ENCODE measurements at regions not wholly inside any gene's neighbourhood (a gene's known extent, or its start where the extent isn't known, plus 50 kb on each side); places are given as distances from the start of the nearest gene placed in this dataset.
"Not testable (repeated sequence)": the region's sequence is repeated elsewhere in the genome, so short reads cannot be mapped to it uniquely, and the experiment has no call there.

DNA sequence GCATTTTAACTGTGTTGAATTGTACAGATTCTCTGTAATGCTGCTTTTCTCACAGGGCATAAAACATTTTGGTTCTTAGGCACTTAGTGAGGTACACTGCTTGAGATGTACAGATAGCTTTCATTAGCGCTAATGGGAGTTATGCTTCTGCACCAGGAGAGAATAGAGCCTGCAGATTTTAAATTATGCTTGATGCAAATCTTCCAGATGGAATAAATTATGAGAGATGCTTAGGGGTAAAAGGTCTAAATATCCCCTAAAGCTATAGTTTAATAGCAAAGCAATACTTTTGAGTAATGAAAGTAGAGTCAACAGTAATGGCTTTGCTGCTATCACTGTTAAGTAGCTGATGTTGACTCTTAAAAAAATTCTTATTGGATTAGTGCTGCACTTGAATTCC is 248.9 kb downstream of the S1PR1 start:
- no peak for DNase-seq

DNA sequence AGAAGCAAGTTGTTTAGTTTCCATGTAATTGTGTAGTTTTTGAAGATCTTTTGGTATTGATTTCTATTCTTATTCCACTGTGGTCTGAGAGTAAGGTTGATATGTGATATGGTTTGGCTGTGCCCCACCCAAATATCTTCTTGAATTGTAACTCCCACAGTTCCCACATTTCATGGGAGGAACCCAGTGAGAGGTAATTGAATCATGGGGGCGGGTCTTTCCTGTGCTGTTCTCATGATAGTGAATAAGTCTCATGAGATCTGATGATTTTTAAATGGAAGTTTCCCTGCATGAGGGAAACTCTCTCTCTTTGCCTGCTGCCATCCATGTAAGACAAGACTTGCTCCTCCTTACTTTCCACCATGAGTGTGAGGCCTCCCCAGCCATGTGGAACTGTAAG is 255.3 kb downstream of the S1PR1 start:
- not testable (repeated sequence) for DNase-seq

- DNase-seq = not testable (repeated sequence)
Observed at GRCh38 chr1:101493920-101494319, 257.1 kb downstream of the S1PR1 start.

GRCh38 chr1:101496109-101496508 is 259.3 kb downstream of the S1PR1 start:
- DNase-seq = no peak

DNA sequence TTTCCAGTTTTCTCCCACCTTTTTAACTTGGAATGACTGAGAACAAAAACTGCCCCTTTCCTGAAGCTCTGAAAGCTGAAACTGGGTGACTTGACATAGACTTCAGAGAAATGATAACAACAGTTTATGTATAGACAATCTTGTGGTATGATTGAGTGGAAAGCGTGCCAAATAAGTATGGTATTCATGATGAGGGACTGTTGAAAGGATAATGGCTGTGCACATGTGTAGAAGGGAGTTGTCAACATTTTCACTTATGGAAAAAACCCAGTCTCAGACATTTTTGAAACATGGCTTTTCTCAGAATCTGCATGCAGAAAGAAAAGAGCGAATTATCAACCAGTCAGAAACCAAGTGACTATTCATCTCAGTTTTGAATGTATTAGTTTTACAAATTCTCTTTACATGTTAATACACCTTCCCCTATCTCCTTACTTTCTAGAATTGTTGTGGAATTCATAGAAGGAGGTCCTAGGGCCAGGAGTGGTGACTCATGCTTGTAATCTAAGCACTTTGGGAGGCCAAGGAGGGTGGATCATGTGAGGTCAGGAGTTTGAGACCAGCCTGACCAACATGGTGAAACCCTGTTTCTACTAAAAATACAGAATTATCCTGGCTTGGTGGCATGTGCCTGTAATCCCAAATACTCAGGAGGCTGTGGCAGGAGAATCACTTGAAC is 261.2 kb downstream of the S1PR1 start:
- DNase-seq = no peak

DNA sequence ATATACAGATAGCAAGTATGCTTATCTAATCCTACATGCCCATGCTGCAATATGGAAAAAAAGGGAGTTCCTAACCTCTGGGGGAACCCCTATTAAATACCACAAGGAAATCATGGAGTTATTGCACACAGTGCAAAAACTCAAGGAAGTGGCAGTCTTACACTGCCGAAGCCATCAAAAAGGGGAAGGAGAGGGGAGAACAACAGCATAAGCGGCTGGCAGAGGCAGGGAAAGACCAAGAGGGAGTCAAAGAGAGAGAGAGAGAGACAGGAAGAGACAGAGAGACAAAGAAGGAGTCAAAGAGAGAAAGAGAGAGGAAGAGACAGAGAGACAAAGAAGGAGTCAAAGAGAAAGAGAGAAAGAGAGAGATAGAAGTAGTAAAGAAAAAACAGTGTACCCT is 267.3 kb downstream of the S1PR1 start:
- DNase-seq = not testable (repeated sequence)

- not testable (repeated sequence) for DNase-seq
Observed at GRCh38 chr1:101505240-101505639, 268.4 kb downstream of the S1PR1 start.

GRCh38 chr1:101506541-101507164 is 269.8 kb downstream of the S1PR1 start:
- peak; percentile 40 for DNase-seq

DNA sequence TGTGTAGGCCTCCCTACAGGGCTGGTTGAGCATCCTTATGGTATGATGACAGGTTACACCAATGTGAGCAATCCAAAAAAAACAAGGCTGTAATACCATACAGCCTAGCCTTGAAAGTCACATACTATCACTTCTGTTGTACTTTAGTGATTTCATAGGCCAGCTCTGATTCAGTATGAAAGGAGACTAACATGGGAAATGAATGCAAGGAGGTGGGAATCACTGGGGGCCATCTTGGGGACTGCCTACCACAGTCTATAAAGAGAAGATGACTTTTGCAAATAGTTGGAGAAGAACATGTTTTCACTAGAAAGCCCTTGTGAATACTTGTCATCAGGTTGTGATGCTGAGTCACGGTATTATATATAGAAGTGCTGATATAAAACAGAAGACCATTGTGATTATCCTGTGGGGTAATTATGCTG is 270.7 kb downstream of the S1PR1 start:
- no peak for DNase-seq

GRCh38 chr1:101508913-101509312 is 272.1 kb downstream of the S1PR1 start:
- DNase-seq = no peak

DNA sequence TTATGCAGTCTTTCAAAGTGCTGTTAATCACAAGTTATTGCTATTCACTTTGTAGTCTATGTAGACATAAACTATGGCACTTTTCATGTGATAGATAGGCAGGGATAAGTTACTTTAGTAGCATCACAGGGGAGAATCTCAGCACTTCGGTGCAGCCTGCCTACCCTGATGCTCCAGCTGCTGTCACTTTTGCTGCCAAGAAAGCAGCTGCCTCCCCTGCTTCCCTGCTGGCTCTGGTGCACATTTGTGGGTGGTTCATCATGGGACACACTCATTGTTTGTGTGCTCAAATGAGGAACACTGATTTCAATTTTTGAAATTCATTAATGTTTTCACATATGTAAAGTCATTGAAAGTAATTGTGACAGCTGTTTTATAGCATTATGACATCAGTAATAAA is 272.6 kb downstream of the S1PR1 start:
- DNase-seq = no peak

DNA sequence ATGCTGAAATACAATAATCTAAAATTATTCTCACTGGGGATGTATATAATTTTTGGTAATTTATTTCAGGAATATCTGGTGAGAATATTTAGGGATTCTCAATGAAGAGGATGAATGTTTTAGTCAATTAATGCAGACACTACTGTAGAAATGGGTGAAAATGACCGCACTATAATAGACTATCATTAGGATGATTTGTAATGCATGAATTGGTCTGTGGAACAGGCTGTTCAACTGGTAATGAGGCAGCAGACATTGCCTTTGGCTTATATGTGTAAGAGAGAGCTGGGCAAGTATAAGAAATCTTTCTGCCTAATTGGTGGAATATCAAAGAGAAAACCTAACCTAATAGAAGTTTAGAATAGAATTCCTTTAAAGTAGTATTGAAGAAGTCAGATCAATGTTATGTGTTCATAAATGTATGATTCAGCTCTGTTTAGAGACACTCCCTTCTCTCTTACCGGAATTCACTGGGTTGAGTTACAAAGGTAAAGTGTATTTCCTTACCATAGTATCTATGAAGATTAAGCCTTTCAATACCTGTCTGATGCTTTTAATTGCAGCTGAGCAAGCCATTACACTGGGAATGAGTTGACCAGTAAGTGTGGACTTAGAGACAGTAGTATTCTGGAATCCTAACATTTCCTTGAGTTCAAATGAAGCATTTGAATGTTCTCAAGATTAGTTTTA is 274.5 kb downstream of the S1PR1 start:
- no peak for DNase-seq

- peak; percentile 1 for DNase-seq
Observed at GRCh38 chr1:101520302-101520701, 283.5 kb downstream of the S1PR1 start.

- DNase-seq = no peak
Observed at GRCh38 chr1:101522486-101522885, 285.7 kb downstream of the S1PR1 start.

GRCh38 chr1:101526813-101527212 is 290.0 kb downstream of the S1PR1 start:
- DNase-seq = no peak

DNA sequence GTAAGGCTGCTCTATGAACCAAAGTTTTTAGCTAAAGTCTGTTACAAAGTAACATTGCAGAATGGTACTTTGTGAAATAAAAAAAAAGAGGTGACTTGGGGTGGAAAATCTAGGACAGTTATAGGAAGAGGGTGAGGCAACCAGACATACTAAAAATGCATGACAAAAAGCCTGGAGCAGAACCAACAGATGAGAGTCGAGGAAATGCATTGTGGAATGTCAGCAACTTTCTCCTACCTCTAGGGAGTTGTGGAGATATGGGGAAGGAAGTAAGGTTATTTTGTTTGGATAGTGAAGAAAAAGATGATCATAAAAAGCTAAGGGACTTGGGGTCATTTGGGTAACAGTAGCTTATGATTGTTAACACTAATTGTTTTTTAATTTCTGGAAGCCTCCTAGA is 295.6 kb downstream of the S1PR1 start:
- no peak for DNase-seq

- DNase-seq = no peak
Observed at GRCh38 chr1:101540161-101540560, 303.3 kb downstream of the S1PR1 start.

DNA sequence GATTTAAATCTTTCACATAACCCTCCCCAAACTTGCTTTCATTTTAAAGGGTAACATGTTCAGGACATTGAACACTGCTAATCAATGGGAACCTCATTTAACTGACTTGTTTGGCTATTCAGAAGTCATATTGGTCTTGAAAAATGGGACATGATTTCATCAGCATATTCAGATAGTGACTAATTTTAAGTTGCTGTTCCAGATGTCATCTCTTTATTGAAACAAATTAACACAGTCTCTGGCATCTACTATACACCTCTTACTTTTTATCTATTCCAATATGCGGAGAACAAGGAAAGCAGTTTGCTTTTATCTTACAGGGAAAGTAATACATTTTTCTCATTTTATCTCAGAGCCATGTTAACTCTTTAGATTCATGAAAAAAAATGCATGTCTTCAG is 310.1 kb downstream of the S1PR1 start:
- DNase-seq = no peak

- no peak for DNase-seq
Observed at GRCh38 chr1:101547357-101547756, 310.5 kb downstream of the S1PR1 start.

- DNase-seq = no peak
Observed at GRCh38 chr1:101548376-101548775, 311.6 kb downstream of the S1PR1 start.

DNA sequence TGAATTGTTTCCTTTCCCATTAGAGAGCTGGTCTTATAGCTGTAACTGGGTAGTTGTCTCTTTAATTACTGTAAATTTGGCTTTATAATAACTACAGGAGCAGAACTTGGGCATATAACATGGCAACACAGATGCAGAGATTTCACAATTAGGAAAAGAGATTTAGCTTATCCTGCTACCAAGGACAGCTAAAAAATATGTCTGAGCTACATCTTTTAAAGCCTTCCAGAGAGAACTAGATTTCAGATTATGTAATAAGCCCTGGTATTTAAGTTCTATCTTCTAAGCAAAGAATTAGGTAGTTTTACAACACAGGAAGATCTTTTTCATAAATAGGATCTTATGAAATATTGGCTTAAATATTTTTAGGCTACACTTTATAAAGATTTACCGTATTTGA is 313.8 kb downstream of the S1PR1 start:
- no peak for DNase-seq

- no peak for DNase-seq
Observed at GRCh38 chr1:101566883-101567538, 330.2 kb downstream of the S1PR1 start.

- peak; percentile 33 for DNase-seq
Observed at GRCh38 chr1:101567582-101568189, 330.9 kb downstream of the S1PR1 start.
